IPS-NIHi11 (cell line): ENCODE measurements at regions not wholly inside any gene's neighbourhood (a gene's known extent, or its start where the extent isn't known, plus 50 kb on each side); places are given as distances from the start of the nearest gene placed in this dataset.
A peak's percentile ranks its signal among the peaks of the same experiment; 100 is the strongest.

ENCODE experiments used
- DNase-seq: peaks from one replicate; pipeline ENCODE4 v3.0.0; 2012; ENCODE audit warnings: mixed read lengths, low spot score

GRCh38 chr2:550860-551567, 126.2 kb downstream of the TMEM18 start:
- no peak for DNase-seq

GRCh38 chr2:545711-546650, 131.2 kb downstream of the TMEM18 start:
- no peak for DNase-seq

- DNase-seq: no peak
Observed at GRCh38 chr2:545228-545627, 132.0 kb downstream of the TMEM18 start.

GRCh38 chr2:538646-539045, 138.6 kb downstream of the TMEM18 start:
- no peak for DNase-seq

GRCh38 chr2:535222-535621, 142.0 kb downstream of the TMEM18 start:
- no peak for DNase-seq

GRCh38 chr2:529852-530251, 147.4 kb downstream of the TMEM18 start:
- DNase-seq: no peak

GRCh38 chr2:529424-529823, 147.8 kb downstream of the TMEM18 start:
- DNase-seq: peak; percentile 46

GRCh38 chr2:527581-527980, 149.6 kb downstream of the TMEM18 start:
- DNase-seq: peak; percentile 35

GRCh38 chr2:526918-527317, 150.3 kb downstream of the TMEM18 start:
- DNase-seq: no peak

GRCh38 chr2:525611-526010, 151.6 kb downstream of the TMEM18 start:
- DNase-seq: no peak

- DNase-seq: no peak
Observed at GRCh38 chr2:525021-525420, 152.2 kb downstream of the TMEM18 start.

- no peak for DNase-seq
Observed at GRCh38 chr2:524442-524841, 152.8 kb downstream of the TMEM18 start.

GRCh38 chr2:523698-524270, 153.4 kb downstream of the TMEM18 start:
- DNase-seq: no peak

- DNase-seq: no peak
Observed at GRCh38 chr2:522776-523175, 154.4 kb downstream of the TMEM18 start.

- DNase-seq: no peak
Observed at GRCh38 chr2:521853-522530, 155.2 kb downstream of the TMEM18 start.

- DNase-seq: no peak
Observed at GRCh38 chr2:520663-521340, 156.4 kb downstream of the TMEM18 start.

GRCh38 chr2:516944-517343, 160.3 kb downstream of the TMEM18 start:
- no peak for DNase-seq

GRCh38 chr2:516131-516530, 161.1 kb downstream of the TMEM18 start:
- DNase-seq: no peak

- DNase-seq: no peak
Observed at GRCh38 chr2:515441-516127, 161.6 kb downstream of the TMEM18 start.

- peak; percentile 39 for DNase-seq
Observed at GRCh38 chr2:513981-514706, 163.1 kb downstream of the TMEM18 start.
